ENCODE measurements at regions not wholly inside any gene's neighbourhood (a gene's known extent, or its start where the extent isn't known, plus 50 kb on each side); places are given as distances from the start of the nearest gene placed in this dataset.
"Not testable (repeated sequence)": the region's sequence is repeated elsewhere in the genome, so short reads cannot be mapped to it uniquely, and the experiment has no call there.

DNA sequence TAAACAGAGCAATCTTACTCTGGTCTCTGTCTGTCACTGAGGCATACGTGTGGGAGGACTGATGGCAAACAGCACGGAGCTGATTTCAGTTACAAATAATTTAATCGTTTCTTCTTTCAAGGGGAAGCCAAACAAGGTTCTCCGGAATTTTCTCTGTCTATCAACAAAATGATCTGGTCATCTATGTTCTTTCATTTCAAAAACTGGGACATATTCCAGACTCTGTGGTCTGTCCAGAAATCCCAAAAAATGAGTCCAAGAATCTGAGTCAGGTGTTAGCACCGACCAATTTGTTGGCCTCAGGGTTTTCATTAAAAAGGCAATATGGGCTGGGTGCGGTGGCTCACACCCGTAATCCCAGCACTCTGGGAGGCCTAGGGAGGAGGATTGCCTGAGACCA is 69.9 kb upstream of the ZNF608 start:
- no peaks in the 10 kb centered on the region for H3K4me1 ChIP-seq (ENCODE audit: control insufficient read depth, insufficient read depth, low read length)
- no peaks in the 10 kb centered on the region for H3K36me3 ChIP-seq (ENCODE audit: control insufficient read depth, insufficient read depth, low read length)
- no peak overlapping the region for H3K27ac ChIP-seq (ENCODE audit: low read length)
- H3K9me3 ChIP-seq (ENCODE audit: control insufficient read depth, insufficient read depth, low read length) = no peaks in the 10 kb centered on the region
- WGBS (ENCODE audit: insufficient coverage, insufficient read length) = no CpG with 5 or more reads among the region's 7 CpGs
- no peak for DNase-seq (ENCODE audit: low read depth, low spot score)
- no peaks in the 10 kb centered on the region for H3K27me3 ChIP-seq (ENCODE audit: control insufficient read depth, insufficient read depth, low read length)
- H3K4me3 ChIP-seq (ENCODE audit: low read length) = no peak overlapping the region

DNA sequence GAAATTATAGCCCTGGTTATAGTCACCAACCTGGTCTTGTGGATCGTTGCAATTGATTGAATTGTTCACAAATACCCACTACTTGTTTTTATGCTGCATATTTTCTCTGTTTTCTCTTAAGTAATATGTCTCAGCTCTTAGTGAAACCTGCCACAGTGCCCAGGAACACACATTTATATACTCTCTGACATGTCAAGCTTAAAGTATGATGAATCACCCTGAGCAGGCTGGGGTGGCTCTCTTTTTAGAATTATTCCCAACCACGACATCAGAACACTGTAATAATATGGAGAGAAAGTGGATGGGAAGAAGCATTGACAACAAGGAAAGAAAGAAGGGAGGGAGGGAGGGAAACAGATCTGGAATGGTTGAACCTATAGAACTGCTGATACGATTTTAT is 72.8 kb upstream of the ZNF608 start:
- H3K27me3 ChIP-seq (ENCODE audit: control insufficient read depth, insufficient read depth, low read length) = no peaks in the 10 kb centered on the region
- no peak overlapping the region for H3K4me3 ChIP-seq (ENCODE audit: low read length)
- DNase-seq (ENCODE audit: low read depth, low spot score) = no peak
- no peaks in the 10 kb centered on the region for H3K36me3 ChIP-seq (ENCODE audit: control insufficient read depth, insufficient read depth, low read length)
- no peak overlapping the region for H3K27ac ChIP-seq (ENCODE audit: low read length)
- H3K9me3 ChIP-seq (ENCODE audit: control insufficient read depth, insufficient read depth, low read length) = no peaks in the 10 kb centered on the region
- WGBS (ENCODE audit: insufficient coverage, insufficient read length) = no CpG with 5 or more reads among the region's 3 CpGs
- H3K4me1 ChIP-seq (ENCODE audit: control insufficient read depth, insufficient read depth, low read length) = no peaks in the 10 kb centered on the region

DNA sequence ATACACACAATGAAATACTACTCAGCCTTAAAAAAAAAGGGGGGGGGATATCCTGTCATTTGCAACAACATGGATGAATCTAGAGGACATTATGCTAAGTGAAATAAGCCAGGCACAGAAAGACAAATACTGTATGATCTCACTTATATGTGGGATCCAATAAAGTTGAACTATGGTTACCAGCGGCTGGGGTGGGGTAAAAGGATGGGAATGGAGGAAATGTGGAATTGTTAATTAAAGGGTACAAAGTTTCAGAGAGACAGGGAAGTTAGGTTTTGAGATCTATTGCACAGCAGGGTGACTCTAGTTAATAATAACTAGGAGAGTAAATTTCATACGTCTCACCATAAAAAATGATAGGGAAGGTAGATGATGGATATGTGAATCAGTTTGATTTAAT is 76.2 kb upstream of the ZNF608 start:
- no peaks in the 10 kb centered on the region for H3K4me1 ChIP-seq (ENCODE audit: control insufficient read depth, insufficient read depth, low read length)
- WGBS (ENCODE audit: insufficient coverage, insufficient read length) = no CpG with 5 or more reads among the region's 2 CpGs
- no peak for DNase-seq (ENCODE audit: low read depth, low spot score)
- no peaks in the 10 kb centered on the region for H3K27me3 ChIP-seq (ENCODE audit: control insufficient read depth, insufficient read depth, low read length)
- H3K36me3 ChIP-seq (ENCODE audit: control insufficient read depth, insufficient read depth, low read length) = no peaks in the 10 kb centered on the region
- H3K4me3 ChIP-seq (ENCODE audit: low read length) = no peak overlapping the region
- no peak overlapping the region for H3K27ac ChIP-seq (ENCODE audit: low read length)
- H3K9me3 ChIP-seq (ENCODE audit: control insufficient read depth, insufficient read depth, low read length) = no peaks in the 10 kb centered on the region

DNA sequence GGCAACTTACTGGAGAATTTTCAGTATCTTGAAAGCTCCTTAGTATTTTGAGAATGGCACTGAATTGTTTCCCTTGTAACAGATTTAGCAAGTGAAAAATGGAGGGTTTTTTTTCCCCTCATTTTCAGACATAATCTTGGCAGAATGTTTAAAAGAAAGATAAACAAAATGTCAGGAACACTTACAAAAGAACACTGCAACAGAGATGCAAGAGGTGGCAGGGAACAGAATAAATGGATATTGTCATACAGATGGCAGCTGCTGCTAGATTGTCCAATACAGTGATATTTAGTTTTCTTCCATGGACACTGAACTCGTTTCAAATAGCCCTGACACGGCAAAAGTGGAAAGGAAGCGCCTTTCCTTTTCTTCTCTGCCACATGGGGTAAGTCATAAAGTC is 76.9 kb upstream of the ZNF608 start:
- no CpG with 5 or more reads among the region's 3 CpGs for WGBS (ENCODE audit: insufficient coverage, insufficient read length)
- Histone ChIP-seq H3K4me1 (ENCODE audit: control insufficient read depth, insufficient read depth, low read length) (no peaks in the 10 kb centered on the region), H3K36me3 (ENCODE audit: control insufficient read depth, insufficient read depth, low read length) (no peaks in the 10 kb centered on the region), H3K27me3 (ENCODE audit: control insufficient read depth, insufficient read depth, low read length) (no peaks in the 10 kb centered on the region), H3K9me3 (ENCODE audit: control insufficient read depth, insufficient read depth, low read length) (no peaks in the 10 kb centered on the region), H3K27ac (ENCODE audit: low read length) (no peak overlapping the region), H3K4me3 (ENCODE audit: low read length) (no peak overlapping the region)
- no peak for DNase-seq (ENCODE audit: low read depth, low spot score)

DNA sequence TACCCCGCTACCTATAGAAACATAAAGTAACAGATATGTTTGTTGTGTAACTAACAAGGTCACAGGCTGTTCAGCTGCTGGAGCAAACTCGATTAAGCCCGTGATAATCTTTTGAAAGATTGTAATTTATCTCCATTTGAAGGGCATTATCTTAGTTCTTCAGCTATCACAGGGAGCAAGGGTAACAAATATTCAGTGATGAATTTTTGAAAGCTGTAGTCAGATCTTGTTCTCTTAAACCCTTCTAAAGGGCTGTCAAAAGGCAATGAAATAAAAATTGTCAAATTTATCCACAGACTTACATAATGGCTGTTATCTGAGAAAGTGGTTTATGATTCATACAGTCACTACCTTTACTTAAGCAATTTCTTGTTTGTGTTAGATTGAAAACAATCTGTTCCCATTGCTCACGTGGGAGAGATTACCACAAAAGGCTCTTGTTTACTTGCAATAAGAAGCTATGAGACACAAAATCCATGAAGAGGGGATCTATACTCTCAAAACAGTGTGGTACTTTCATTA is 78.3 kb upstream of the ZNF608 start:
- H3K27me3 ChIP-seq (ENCODE audit: control insufficient read depth, insufficient read depth, low read length) = no peaks in the 10 kb centered on the region
- H3K4me1 ChIP-seq (ENCODE audit: control insufficient read depth, insufficient read depth, low read length) = no peaks in the 10 kb centered on the region
- DNase-seq (ENCODE audit: low read depth, low spot score) = no peak
- H3K36me3 ChIP-seq (ENCODE audit: control insufficient read depth, insufficient read depth, low read length) = no peaks in the 10 kb centered on the region
- H3K27ac ChIP-seq (ENCODE audit: low read length) = no peak overlapping the region
- no peaks in the 10 kb centered on the region for H3K9me3 ChIP-seq (ENCODE audit: control insufficient read depth, insufficient read depth, low read length)
- H3K4me3 ChIP-seq (ENCODE audit: low read length) = no peak overlapping the region
- WGBS (ENCODE audit: insufficient coverage, insufficient read length) = no CpG with 5 or more reads among the region's 4 CpGs

DNA sequence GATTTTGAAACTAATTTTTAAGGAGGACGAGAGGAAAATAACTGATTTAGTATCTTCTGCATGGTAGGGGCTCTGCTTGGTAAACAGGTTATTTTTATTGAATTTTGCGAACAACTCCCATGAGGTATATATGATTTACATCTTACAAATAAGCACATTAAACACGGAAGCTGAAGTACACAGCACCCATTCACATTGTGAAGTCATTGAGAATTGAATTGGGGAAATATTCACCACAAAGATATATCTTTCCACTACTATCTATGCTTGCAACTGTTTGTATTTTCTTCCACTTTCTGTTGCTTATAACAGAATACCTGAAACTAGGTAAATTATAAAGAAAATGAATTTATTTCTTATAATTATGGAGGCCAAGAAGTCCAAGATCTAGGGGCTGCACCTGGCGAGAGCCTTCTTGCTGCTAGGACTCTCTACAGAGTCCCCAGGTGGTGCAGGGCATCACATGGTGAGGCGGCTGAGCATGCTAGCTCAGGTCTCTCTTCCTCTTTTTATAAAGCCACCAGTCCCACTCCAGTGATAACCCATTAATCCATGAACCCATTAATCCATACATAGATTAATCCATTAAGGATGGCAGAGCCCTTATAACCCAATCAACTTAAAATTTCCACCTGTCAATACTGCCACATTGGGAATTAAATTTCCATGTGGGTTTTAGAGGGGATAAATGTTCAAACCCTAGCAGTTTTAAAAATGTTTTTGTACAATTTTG is 79.0 kb upstream of the ZNF608 start:
- H3K27ac ChIP-seq (ENCODE audit: low read length) = no peak overlapping the region
- H3K4me3 ChIP-seq (ENCODE audit: low read length) = no peak overlapping the region
- H3K4me1 ChIP-seq (ENCODE audit: control insufficient read depth, insufficient read depth, low read length) = no peaks in the 10 kb centered on the region
- H3K36me3 ChIP-seq (ENCODE audit: control insufficient read depth, insufficient read depth, low read length) = no peaks in the 10 kb centered on the region
- no CpG with 5 or more reads among the region's 5 CpGs for WGBS (ENCODE audit: insufficient coverage, insufficient read length)
- DNase-seq (ENCODE audit: low read depth, low spot score) = no peak
- no peaks in the 10 kb centered on the region for H3K27me3 ChIP-seq (ENCODE audit: control insufficient read depth, insufficient read depth, low read length)
- H3K9me3 ChIP-seq (ENCODE audit: control insufficient read depth, insufficient read depth, low read length) = no peaks in the 10 kb centered on the region

DNA sequence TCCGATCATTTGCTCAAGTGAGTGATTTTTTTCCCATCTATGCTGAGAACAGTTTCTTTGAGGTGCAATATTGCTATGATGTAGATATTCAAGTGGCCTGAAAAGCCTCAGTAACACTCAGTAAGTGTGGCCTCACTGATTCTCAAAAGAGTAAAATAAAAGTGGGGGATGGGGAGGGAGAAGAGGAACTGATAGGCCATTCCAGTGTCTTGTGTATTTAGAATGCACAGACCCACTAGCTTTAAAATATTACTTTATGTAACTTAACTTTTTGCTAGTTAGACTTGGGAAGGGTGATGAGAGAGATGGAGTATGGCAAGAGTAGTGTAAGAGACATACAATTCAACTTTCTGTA is 79.5 kb upstream of the ZNF608 start:
- Histone ChIP-seq H3K27me3 (ENCODE audit: control insufficient read depth, insufficient read depth, low read length) (no peaks in the 10 kb centered on the region), H3K4me3 (ENCODE audit: low read length) (no peak overlapping the region), H3K36me3 (ENCODE audit: control insufficient read depth, insufficient read depth, low read length) (no peaks in the 10 kb centered on the region), H3K4me1 (ENCODE audit: control insufficient read depth, insufficient read depth, low read length) (no peaks in the 10 kb centered on the region), H3K9me3 (ENCODE audit: control insufficient read depth, insufficient read depth, low read length) (no peaks in the 10 kb centered on the region), H3K27ac (ENCODE audit: low read length) (no peak overlapping the region)
- no CpG with 5 or more reads among the region's 1 CpG for WGBS (ENCODE audit: insufficient coverage, insufficient read length)
- no peak for DNase-seq (ENCODE audit: low read depth, low spot score)

DNA sequence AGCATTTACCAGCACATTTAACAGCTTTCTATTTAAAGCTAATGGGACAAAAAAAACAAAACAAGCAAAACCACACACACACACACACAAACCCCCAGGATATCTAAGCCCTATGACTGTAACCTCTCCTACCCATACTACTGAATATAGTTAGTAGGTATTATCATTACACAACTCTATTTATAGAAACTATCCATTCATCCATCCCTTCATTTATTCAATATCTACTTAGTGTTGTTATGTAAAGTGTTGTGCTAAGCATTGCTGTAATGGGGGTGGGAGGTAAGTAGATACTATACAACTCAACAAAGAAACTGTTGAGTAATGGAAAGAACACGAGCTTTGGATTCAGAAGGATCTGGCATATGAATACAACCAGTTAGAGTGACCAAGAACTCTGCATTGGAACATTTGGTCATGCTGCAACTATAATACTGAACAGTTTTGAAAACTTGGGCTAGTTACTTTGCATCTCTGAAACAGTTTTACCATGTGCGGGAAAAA is 82.3 kb upstream of the ZNF608 start:
- Histone ChIP-seq H3K4me1 (ENCODE audit: control insufficient read depth, insufficient read depth, low read length) (no peaks in the 10 kb centered on the region), H3K4me3 (ENCODE audit: low read length) (no peak overlapping the region), H3K9me3 (ENCODE audit: control insufficient read depth, insufficient read depth, low read length) (no peaks in the 10 kb centered on the region), H3K27me3 (ENCODE audit: control insufficient read depth, insufficient read depth, low read length) (no peaks in the 10 kb centered on the region), H3K27ac (ENCODE audit: low read length) (no peak overlapping the region), H3K36me3 (ENCODE audit: control insufficient read depth, insufficient read depth, low read length) (no peaks in the 10 kb centered on the region)
- no CpG with 5 or more reads among the region's 2 CpGs for WGBS (ENCODE audit: insufficient coverage, insufficient read length)
- no peak for DNase-seq (ENCODE audit: low read depth, low spot score)

DNA sequence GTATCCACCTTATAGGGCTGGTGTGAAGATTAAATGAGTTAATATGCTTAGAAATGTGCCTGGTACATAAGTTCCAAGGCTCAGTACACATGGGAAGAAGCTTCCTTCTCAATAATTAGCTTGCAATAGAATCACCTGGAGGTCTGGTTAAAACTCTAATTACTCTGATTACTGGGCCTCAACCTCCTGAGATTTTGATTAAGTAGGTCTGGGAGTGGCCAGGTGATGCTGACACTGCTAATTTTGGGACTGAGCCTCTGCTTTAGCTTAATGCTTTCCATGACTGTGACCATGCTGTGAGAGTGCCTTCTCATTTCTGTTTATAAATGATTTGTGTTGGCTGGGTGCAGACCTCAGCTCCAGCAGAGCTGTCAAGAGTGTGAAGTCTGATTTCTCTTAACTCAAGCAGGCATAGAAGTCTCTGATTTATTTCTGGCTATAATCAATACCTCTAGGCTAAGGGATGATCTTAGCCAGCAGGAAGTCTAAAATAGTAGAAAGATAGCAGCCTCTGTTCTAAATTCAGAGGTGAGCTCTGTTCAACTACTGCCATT is 85.3 kb upstream of the ZNF608 start:
- no peak overlapping the region for H3K4me3 ChIP-seq (ENCODE audit: low read length)
- no peaks in the 10 kb centered on the region; the same call in 1 of the 2 replicates for H3K9me3 ChIP-seq (ENCODE audit: control insufficient read depth, insufficient read depth, low read length)
- H3K36me3 ChIP-seq (ENCODE audit: control insufficient read depth, insufficient read depth, low read length) = no peaks in the 10 kb centered on the region
- no peaks in the 10 kb centered on the region for H3K27me3 ChIP-seq (ENCODE audit: control insufficient read depth, insufficient read depth, low read length)
- no peak for DNase-seq (ENCODE audit: low read depth, low spot score)
- H3K27ac ChIP-seq (ENCODE audit: low read length) = no peak overlapping the region
- H3K4me1 ChIP-seq (ENCODE audit: control insufficient read depth, insufficient read depth, low read length) = no peaks in the 10 kb centered on the region

DNA sequence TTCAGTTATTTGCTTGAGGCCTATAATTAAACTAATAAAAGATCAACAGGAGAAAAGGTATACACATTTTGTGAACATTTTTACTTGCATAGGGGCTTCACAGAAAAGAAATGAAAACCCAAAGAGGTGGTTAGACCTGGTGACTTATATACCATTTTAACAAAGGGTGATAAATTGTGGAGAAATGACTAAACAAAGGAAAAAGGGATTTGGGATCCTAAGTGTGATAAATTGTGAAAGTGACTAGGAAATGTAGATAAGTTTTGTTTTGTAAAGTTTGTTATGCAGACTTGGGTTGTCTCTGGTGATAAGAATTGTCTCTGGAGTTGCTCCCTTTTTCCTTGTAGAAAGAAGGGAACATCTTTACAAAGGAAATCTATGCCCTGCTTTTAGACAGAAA is 86.1 kb upstream of the ZNF608 start:
- Histone ChIP-seq H3K27ac (ENCODE audit: low read length) (no peak overlapping the region), H3K4me3 (ENCODE audit: low read length) (no peak overlapping the region), H3K36me3 (ENCODE audit: control insufficient read depth, insufficient read depth, low read length) (no peaks in the 10 kb centered on the region), H3K27me3 (ENCODE audit: control insufficient read depth, insufficient read depth, low read length) (no peaks in the 10 kb centered on the region), H3K4me1 (ENCODE audit: control insufficient read depth, insufficient read depth, low read length) (no peaks in the 10 kb centered on the region), H3K9me3 (ENCODE audit: control insufficient read depth, insufficient read depth, low read length) (no peaks in the 10 kb centered on the region; the same call in 1 of the 2 replicates)
- no peak for DNase-seq (ENCODE audit: low read depth, low spot score)

DNA sequence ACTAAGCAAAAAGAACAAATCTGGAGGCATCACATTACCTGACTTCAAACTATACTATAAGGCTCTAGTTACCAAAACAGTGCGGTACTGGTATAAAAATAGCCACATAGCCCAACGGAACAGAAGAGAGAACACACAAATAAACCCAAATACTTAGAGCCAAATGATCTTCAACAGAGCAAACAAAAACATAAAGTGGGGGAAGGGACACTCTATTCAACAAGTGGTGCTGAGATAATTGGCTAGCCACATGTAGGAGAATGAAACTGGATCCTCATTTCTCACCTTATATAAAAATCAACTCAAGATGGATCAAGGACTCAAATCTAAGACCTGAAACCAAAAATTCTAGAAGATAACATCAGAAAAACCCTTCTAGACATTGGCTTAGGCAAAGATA is 89.9 kb upstream of the ZNF608 start:
- H3K4me3 ChIP-seq (ENCODE audit: low read length); H3K27me3 ChIP-seq (ENCODE audit: control insufficient read depth, insufficient read depth, low read length); H3K27ac ChIP-seq (ENCODE audit: low read length); H3K4me1 ChIP-seq (ENCODE audit: control insufficient read depth, insufficient read depth, low read length); H3K9me3 ChIP-seq (ENCODE audit: control insufficient read depth, insufficient read depth, low read length); DNase-seq (ENCODE audit: low read depth, low spot score); H3K36me3 ChIP-seq (ENCODE audit: control insufficient read depth, insufficient read depth, low read length): not testable (repeated sequence)
- no CpG with 5 or more reads among the region's 2 CpGs for WGBS (ENCODE audit: insufficient coverage, insufficient read length)
